OCI-LY7 (cell line): ENCODE measurements at regions not wholly inside any gene's neighbourhood (a gene's known extent, or its start where the extent isn't known, plus 50 kb on each side); places are given as distances from the start of the nearest gene placed in this dataset.

Experiments used
- BruUV-seq: library from RNA; stranded (reverse); fragments of 400-500 nt; replicated peaks from 2 replicates; lab custom pipeline; 2021; lab: Mats Ljungman, UMichigan
- CTCF ChIA-PET: fragments of 300-600 bp; sonication (Branson Sonifier 250); formaldehyde crosslinking; loops from one replicate; lab custom pipeline; 2022; ENCODE audit warnings: antibody characterized with exemption; ENCODE audit not compliant: unreplicated experiment; lab: Charles Lee
- POLR2A ChIA-PET: fragments of 300-600 bp; sonication (Branson Sonifier 250); formaldehyde crosslinking; loops from one replicate; lab custom pipeline; 2022; ENCODE audit warnings: antibody characterized with exemption; lab: Charles Lee
- DNase-seq: peaks from one replicate; pipeline ENCODE4 v3.0.0-alpha.2; 2015; ENCODE audit warnings: low spot score
- H2AFZ ChIP-seq: fragments of 200-600 bp; sonication (generic), shearing (Covaris generic); 2 replicates; pipeline ENCODE4 v1.6.1; 2014; ENCODE audit warnings: mild to moderate bottlenecking, antibody characterized with exemption, low read length, moderate library complexity
- H3K27ac ChIP-seq: fragments of 200-600 bp; sonication (generic); 2 replicates; pipeline ENCODE4 v1.5.1; 2014; ENCODE audit warnings: mixed run types, low read depth, mild to moderate bottlenecking, moderate library complexity, low read length, inconsistent platforms; ENCODE audit not compliant: poor library complexity, severe bottlenecking
- H3K36me3 ChIP-seq: fragments of 200-600 bp; sonication (generic); 2 replicates; pipeline ENCODE4 v1.6.1; 2014; ENCODE audit warnings: mild to moderate bottlenecking, antibody characterized with exemption, low read length, moderate library complexity, mixed read lengths; ENCODE audit not compliant: insufficient read depth
- H3K4me1 ChIP-seq: fragments of 200-600 bp; sonication (generic); 2 replicates; pipeline ENCODE4 v1.5.1; 2014; ENCODE audit warnings: mild to moderate bottlenecking, low read length; ENCODE audit not compliant: insufficient read depth, poor library complexity, severe bottlenecking
- H3K4me2 ChIP-seq: fragments of 200-600 bp; sonication (generic); 2 replicates; pipeline ENCODE4 v1.6.1; 2014; ENCODE audit warnings: mild to moderate bottlenecking, low read length
- H3K4me3 ChIP-seq: fragments of 200-600 bp; sonication (generic); 2 replicates; pipeline ENCODE4 v1.5.1; 2014; ENCODE audit warnings: mild to moderate bottlenecking, low read depth, low read length; ENCODE audit not compliant: poor library complexity, severe bottlenecking
- H3K79me2 ChIP-seq: fragments of 200-600 bp; sonication (generic); 2 replicates; pipeline ENCODE4 v1.6.1; 2016; ENCODE audit warnings: low read depth, mild to moderate bottlenecking, low read length, moderate library complexity, mixed read lengths; ENCODE audit not compliant: insufficient read depth
- H3K9me2 ChIP-seq: fragments of 200-600 bp; sonication (generic); 2 replicates; pipeline ENCODE4 v1.6.1; 2016; ENCODE audit warnings: mild to moderate bottlenecking, low read length, mixed read lengths; ENCODE audit not compliant: insufficient read depth
- H3K9me3 ChIP-seq: fragments of 200-600 bp; sonication (generic); 2 replicates; pipeline ENCODE4 v1.6.1; 2014; ENCODE audit warnings: mild to moderate bottlenecking, mixed run types, low read length, mixed read lengths
- H4K20me1 ChIP-seq: fragments of 200-600 bp; sonication (generic); 2 replicates; pipeline ENCODE4 v1.6.1; 2014; ENCODE audit warnings: mild to moderate bottlenecking, antibody characterized with exemption, low read length, moderate library complexity, mixed read lengths; ENCODE audit not compliant: insufficient read depth
- CTCF ChIP-seq: fragments of 200-600 bp; sonication (generic); conservative IDR thresholded peaks from 2 replicates; pipeline ENCODE4 v1.5.1; 2014; ENCODE audit warnings: mild to moderate bottlenecking, antibody characterized with exemption, low read length, moderate library complexity, mixed read lengths
- EZH2phosphoT487 ChIP-seq: fragments of 200-600 bp; sonication (generic); IDR thresholded peaks from 2 replicates; pipeline ENCODE4 v1.6.1; 2018; ENCODE audit warnings: low read depth, borderline replicate concordance, mild to moderate bottlenecking, mixed run types, antibody characterized with exemption, low read length, moderate library complexity, mixed read lengths
- intact Hi-C: fragments of 100-400 bp; cut with micrococcal nuclease; formaldehyde crosslinking; loops from one replicate; pipeline ENCODE4 v1.10.0; 2022; ENCODE audit not compliant: unreplicated experiment

GRCh38 chr2:5377323-5377722, 314.9 kb upstream of the SOX11 start:
- TF ChIP-seq CTCF (no peak), EZH2phosphoT487 (no peak)

GRCh38 chr2:5379811-5380210, 312.4 kb upstream of the SOX11 start:
- no peaks in the 10 kb centered on the region for H3K36me3 ChIP-seq
- no TSS peak for BruUV-seq
- no peak for TF ChIP-seq EZH2phosphoT487
- TF ChIP-seq CTCF: no peak
- no peaks in the 10 kb centered on the region for H3K4me1 ChIP-seq
- CTCF ChIA-PET: no interaction called here
- DNase-seq: no peak
- no peak overlapping the region for H2AFZ ChIP-seq
- H3K4me3 ChIP-seq: no peak overlapping the region
- H3K9me3 ChIP-seq: no peaks in the 10 kb centered on the region
- no peaks in the 10 kb centered on the region for H3K9me2 ChIP-seq
- H4K20me1 ChIP-seq: no peaks in the 10 kb centered on the region
- H3K79me2 ChIP-seq: no peaks in the 10 kb centered on the region
- POLR2A ChIA-PET: interaction anchor here (0.7 kb wide), 1 partner anchor 11 kb away, joined by 3 read pairs; no protein-coding TSS in a partner anchor
- no peak overlapping the region for H3K27ac ChIP-seq
- intact Hi-C loops: no loop called here
- no peak overlapping the region for H3K4me2 ChIP-seq

More at GRCh38 chr2:5377323-5377722, 314.9 kb upstream of the SOX11 start:
- Histone ChIP-seq H3K4me1 (no peaks in the 10 kb centered on the region), H3K4me3 (no peak overlapping the region), H4K20me1 (no peaks in the 10 kb centered on the region), H3K4me2 (no peak overlapping the region), H3K36me3 (no peaks in the 10 kb centered on the region), H2AFZ (no peak overlapping the region), H3K9me2 (no peaks in the 10 kb centered on the region), H3K79me2 (no peaks in the 10 kb centered on the region), H3K27ac (no peak overlapping the region), H3K9me3 (no peaks in the 10 kb centered on the region)
- BruUV-seq: no TSS peak
- CTCF ChIA-PET: no interaction called here
- intact Hi-C loops: no loop called here
- no peak for DNase-seq
- POLR2A ChIA-PET: no interaction called here

GRCh38 chr2:5385596-5385995, 306.6 kb upstream of the SOX11 start:
- Histone ChIP-seq H3K79me2 (no peaks in the 10 kb centered on the region), H3K9me2 (no peaks in the 10 kb centered on the region), H3K4me1 (no peaks in the 10 kb centered on the region), H3K36me3 (no peaks in the 10 kb centered on the region), H3K27ac (no peak overlapping the region), H2AFZ (no peak overlapping the region), H3K4me2 (no peak overlapping the region), H3K4me3 (no peak overlapping the region), H4K20me1 (no peaks in the 10 kb centered on the region), H3K9me3 (no peaks in the 10 kb centered on the region)
- CTCF ChIA-PET: no interaction called here
- BruUV-seq: no TSS peak
- TF ChIP-seq CTCF: no peak
- no peak for TF ChIP-seq EZH2phosphoT487
- intact Hi-C loops: no loop called here
- no peak for DNase-seq
- POLR2A ChIA-PET: no interaction called here
